Neural cell (in vitro differentiated cells): ENCODE measurements at regions not wholly inside any gene's neighbourhood (a gene's known extent, or its start where the extent isn't known, plus 50 kb on each side); places are given as distances from the start of the nearest gene placed in this dataset.

Source experiments
- EP300 ChIP-seq: fragments of 450-650 bp; conservative IDR thresholded peaks from 2 replicates; pipeline ENCODE4 v1.6.1; 2014; ENCODE audit warnings: antibody characterized with exemption, mild to moderate bottlenecking, moderate library complexity; ENCODE audit not compliant: poor library complexity, severe bottlenecking
- REST ChIP-seq: IDR thresholded peaks from 2 replicates; pipeline ENCODE4 v1.6.1; 2012; ENCODE audit warnings: borderline replicate concordance
- SMC3 ChIP-seq: fragments of 450-650 bp; conservative IDR thresholded peaks from 2 replicates; pipeline ENCODE4 v1.6.1; 2014; ENCODE audit warnings: antibody characterized with exemption, mild to moderate bottlenecking, moderate library complexity; ENCODE audit not compliant: poor library complexity
- TF ChIP-seq, protein P1 (sequence below): fragments of 450-650 bp; IDR thresholded peaks from 2 replicates; pipeline ENCODE4 v1.5.1; 2014; ENCODE audit warnings: antibody characterized with exemption, mild to moderate bottlenecking, moderate library complexity; ENCODE audit not compliant: poor library complexity, severe bottlenecking

DNA sequence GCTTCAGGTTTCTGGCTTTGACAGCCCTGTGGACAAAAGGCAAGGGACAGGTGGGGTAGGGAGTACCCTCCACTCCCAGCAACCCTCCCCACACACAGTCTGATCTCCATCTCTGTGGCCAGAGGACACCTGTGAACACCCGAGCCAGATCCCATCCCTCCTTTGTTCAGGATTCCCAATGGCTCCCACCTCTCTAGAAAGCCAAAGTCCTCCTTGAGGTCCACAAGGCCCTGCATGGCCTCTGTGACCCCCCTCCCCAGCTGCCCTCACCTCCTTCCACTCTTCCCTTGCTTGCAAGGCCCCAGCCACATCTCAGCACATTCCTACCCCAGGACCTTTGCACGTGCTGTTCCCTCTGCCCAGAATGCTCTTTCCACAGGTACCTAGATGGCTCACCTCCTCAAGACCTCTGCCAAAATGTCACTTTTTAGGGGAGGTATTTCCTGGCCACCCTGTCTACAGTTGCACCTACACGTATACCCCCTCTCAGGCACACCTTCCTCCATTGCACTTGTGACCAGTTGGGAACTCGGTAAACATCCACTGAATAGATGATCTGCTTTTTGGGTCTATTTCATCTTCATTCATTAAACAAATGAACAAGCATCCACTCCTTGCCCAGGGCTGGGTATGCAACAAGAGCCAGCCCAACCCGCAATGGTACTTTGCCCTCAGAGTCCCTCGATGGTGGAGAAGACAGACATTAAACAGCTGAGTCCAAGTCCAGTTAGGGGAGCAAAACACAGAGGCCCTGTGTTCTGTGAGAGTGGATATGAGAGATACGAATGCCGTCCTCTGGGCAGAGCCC is 107.0 kb downstream of the CRLF3 start:
- TF ChIP-seq, protein P1, sequence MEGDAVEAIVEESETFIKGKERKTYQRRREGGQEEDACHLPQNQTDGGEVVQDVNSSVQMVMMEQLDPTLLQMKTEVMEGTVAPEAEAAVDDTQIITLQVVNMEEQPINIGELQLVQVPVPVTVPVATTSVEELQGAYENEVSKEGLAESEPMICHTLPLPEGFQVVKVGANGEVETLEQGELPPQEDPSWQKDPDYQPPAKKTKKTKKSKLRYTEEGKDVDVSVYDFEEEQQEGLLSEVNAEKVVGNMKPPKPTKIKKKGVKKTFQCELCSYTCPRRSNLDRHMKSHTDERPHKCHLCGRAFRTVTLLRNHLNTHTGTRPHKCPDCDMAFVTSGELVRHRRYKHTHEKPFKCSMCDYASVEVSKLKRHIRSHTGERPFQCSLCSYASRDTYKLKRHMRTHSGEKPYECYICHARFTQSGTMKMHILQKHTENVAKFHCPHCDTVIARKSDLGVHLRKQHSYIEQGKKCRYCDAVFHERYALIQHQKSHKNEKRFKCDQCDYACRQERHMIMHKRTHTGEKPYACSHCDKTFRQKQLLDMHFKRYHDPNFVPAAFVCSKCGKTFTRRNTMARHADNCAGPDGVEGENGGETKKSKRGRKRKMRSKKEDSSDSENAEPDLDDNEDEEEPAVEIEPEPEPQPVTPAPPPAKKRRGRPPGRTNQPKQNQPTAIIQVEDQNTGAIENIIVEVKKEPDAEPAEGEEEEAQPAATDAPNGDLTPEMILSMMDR, result no peak
- TF ChIP-seq SMC3 (no peak), EP300 (no peak), REST (no peak)
